Suprapubic skin (tissue), 4 donors: ENCODE measurements at regions not wholly inside any gene's neighbourhood (a gene's known extent, or its start where the extent isn't known, plus 50 kb on each side); places are given as distances from the start of the nearest gene placed in this dataset.

Experiments
- DNase-seq, 2 donors: peaks; one replicate each; pipeline ENCODE4 v3.0.0-alpha.2; 2019; ENCODE audit warnings: low spot score in 2 of 2
- H3K27ac ChIP-seq: fragments of 200-600 bp; sonication (generic); one replicate; pipeline ENCODE4 v1.5.1; 2019
- H3K27me3 ChIP-seq: fragments of 200-600 bp; sonication (generic); one replicate; pipeline ENCODE4 v1.5.1; 2019
- H3K36me3 ChIP-seq: fragments of 200-600 bp; sonication (generic); one replicate; pipeline ENCODE4 v1.5.1; 2019
- H3K4me1 ChIP-seq: fragments of 200-600 bp; sonication (generic); one replicate; pipeline ENCODE4 v1.5.1; 2019
- H3K4me3 ChIP-seq: fragments of 200-600 bp; sonication (generic); one replicate; pipeline ENCODE4 v1.5.1; 2019; ENCODE audit warnings: mild to moderate bottlenecking
- H3K9me3 ChIP-seq: fragments of 200-600 bp; sonication (generic); one replicate; pipeline ENCODE4 v1.5.1; 2019
- CTCF ChIP-seq, 2 donors: fragments of 200-600 bp in 1 of 2; fragments of 450-650 bp in 1 of 2; sonication (generic) in 1 of 2; IDR thresholded peaks; one replicate each; pipeline ENCODE4 v1.5.1; 2016 to 2019; ENCODE audit warnings: antibody characterized with exemption in 2 of 2, mild to moderate bottlenecking in 1 of 2, moderate library complexity in 1 of 2
- EP300 ChIP-seq: sonication (generic); formaldehyde crosslinking; IDR thresholded peaks from one replicate; pipeline ENCODE4 v1.6.1; 2017; ENCODE audit warnings: antibody characterized with exemption
- POLR2A ChIP-seq, 2 donors: fragments of 450-650 bp; IDR thresholded peaks; one replicate each; pipeline ENCODE4 v1.6.1; 2017; ENCODE audit warnings: antibody characterized with exemption in 2 of 2, mild to moderate bottlenecking in 2 of 2, moderate library complexity in 2 of 2
- POLR2AphosphoS5 ChIP-seq, 3 donors: sonication (generic); formaldehyde crosslinking; IDR thresholded peaks; one replicate each; pipeline ENCODE4 v1.6.1; 2017; ENCODE audit warnings: antibody characterized with exemption in 3 of 3
- WGBS: methylation state at CpG from one replicate; pipeline ENCODE4 v1.1.5; 2018; 5-methylcytosine and 5-hydroxymethylcytosine counted together

GRCh38 chr1:72369069-72369757 lies 86.9 kb upstream of the NEGR1 start:
- no peak for DNase-seq
- TF ChIP-seq CTCF (IDR thresholded peaks at IDR 0.05) (no peak), EP300 (no peak), POLR2A (IDR thresholded peaks at IDR 0.05) (no peak), POLR2AphosphoS5 (IDR thresholded peaks at IDR 0.05) (no peak)
- Histone ChIP-seq H3K9me3 (no peaks in the 10 kb centered on the region), H3K4me3 (no peak overlapping the region), H3K36me3 (no peaks in the 10 kb centered on the region), H3K4me1 (no peaks in the 10 kb centered on the region), H3K27me3 (no peaks in the 10 kb centered on the region), H3K27ac (no peak overlapping the region)
- WGBS: 76% methylated on average over 1 of the region's 1 CpG

- Histone ChIP-seq H3K4me3 (no peak overlapping the region), H3K9me3 (no peaks in the 10 kb centered on the region), H3K27me3 (no peaks in the 10 kb centered on the region), H3K27ac (no peak overlapping the region), H3K36me3 (no peaks in the 10 kb centered on the region), H3K4me1 (no peaks in the 10 kb centered on the region)
- no peak for DNase-seq
- 24% methylated on average over 1 of the region's 1 CpG for WGBS
- TF ChIP-seq EP300 (no peak), POLR2AphosphoS5 (IDR thresholded peaks at IDR 0.05) (no peak), CTCF (IDR thresholded peaks at IDR 0.05) (no peak), POLR2A (IDR thresholded peaks at IDR 0.05) (no peak)
Measured at GRCh38 chr1:72366466-72366865, 84.1 kb upstream of the NEGR1 start.

GRCh38 chr1:72365693-72366092 lies 83.4 kb upstream of the NEGR1 start:
- Histone ChIP-seq H3K4me3 (no peak overlapping the region), H3K9me3 (no peaks in the 10 kb centered on the region), H3K27ac (no peak overlapping the region), H3K4me1 (no peaks in the 10 kb centered on the region), H3K36me3 (no peaks in the 10 kb centered on the region), H3K27me3 (no peaks in the 10 kb centered on the region)
- WGBS: 68% methylated on average over 3 of the region's 3 CpGs
- TF ChIP-seq POLR2A (IDR thresholded peaks at IDR 0.05) (no peak), EP300 (no peak), CTCF (IDR thresholded peaks at IDR 0.05) (no peak), POLR2AphosphoS5 (IDR thresholded peaks at IDR 0.05) (no peak)
- DNase-seq: no peak

- Histone ChIP-seq H3K36me3 (no peaks in the 10 kb centered on the region), H3K27me3 (no peaks in the 10 kb centered on the region), H3K9me3 (no peaks in the 10 kb centered on the region), H3K4me1 (no peaks in the 10 kb centered on the region), H3K27ac (no peak overlapping the region), H3K4me3 (no peak overlapping the region)
- TF ChIP-seq EP300 (no peak), POLR2AphosphoS5 (IDR thresholded peaks at IDR 0.05) (no peak), CTCF (IDR thresholded peaks at IDR 0.05) (no peak), POLR2A (IDR thresholded peaks at IDR 0.05) (no peak)
- WGBS: 54% methylated on average over 1 of the region's 1 CpG
- DNase-seq: no peak
Measured at GRCh38 chr1:72362538-72362937, 80.2 kb upstream of the NEGR1 start.

GRCh38 chr1:72357411-72357810 lies 75.1 kb upstream of the NEGR1 start:
- Histone ChIP-seq H3K27ac (no peak overlapping the region), H3K4me3 (no peak overlapping the region), H3K9me3 (no peaks in the 10 kb centered on the region), H3K36me3 (no peaks in the 10 kb centered on the region), H3K4me1 (no peaks in the 10 kb centered on the region), H3K27me3 (no peaks in the 10 kb centered on the region)
- TF ChIP-seq EP300: no peak
- no peak for TF ChIP-seq POLR2A (IDR thresholded peaks at IDR 0.05)
- TF ChIP-seq POLR2AphosphoS5 (IDR thresholded peaks at IDR 0.05): no peak
- no peak for TF ChIP-seq CTCF (IDR thresholded peaks at IDR 0.05)
- whole genome bisulfite sequencing: 89% methylated on average over 1 of the region's 1 CpG
- DNase-seq: no peak
